ENCODE measurements at regions not wholly inside any gene's neighbourhood (a gene's known extent, or its start where the extent isn't known, plus 50 kb on each side); places are given as distances from the start of the nearest gene placed in this dataset.

DNA sequence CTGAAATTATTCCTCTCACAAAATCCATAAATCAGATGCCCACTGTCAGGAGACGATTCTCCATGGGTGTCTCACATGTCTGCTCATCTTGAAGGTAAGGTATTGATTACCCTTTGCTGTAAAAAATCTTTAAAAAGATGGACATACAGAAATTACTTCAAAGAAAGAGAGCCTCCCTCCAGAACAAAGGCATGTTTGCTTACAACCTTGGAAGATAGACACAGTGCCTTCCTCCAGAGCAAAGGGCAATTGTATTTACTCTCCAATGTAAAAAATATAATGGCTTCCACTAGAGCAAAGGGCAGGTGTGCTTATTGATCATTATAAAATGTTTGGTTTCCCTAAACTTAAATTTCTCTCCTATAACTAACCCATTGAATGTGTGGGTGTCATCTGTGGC is 616.2 kb downstream of the ANKRD50 start:
- H3K23ac ChIP-seq (ENCODE audit: low read depth, low read length, poor library complexity), result no peak overlapping the region
- H3K14ac ChIP-seq (ENCODE audit: low read length), result no peak overlapping the region
- H2BK12ac ChIP-seq (ENCODE audit: low read length), result no peak overlapping the region
- no peak overlapping the region for H4K8ac ChIP-seq (ENCODE audit: low read depth, low read length)
- H2BK120ac ChIP-seq (ENCODE audit: low read depth, low read length), result no peak overlapping the region
- no peak overlapping the region for H3K4me2 ChIP-seq (ENCODE audit: insufficient read depth, low read length, poor library complexity, severe bottlenecking)
- no peak overlapping the region for H3K18ac ChIP-seq (ENCODE audit: low read length)
- H3K36me3 ChIP-seq (replicated peaks in 1 of 2; ENCODE audit: control insufficient read depth in 2 of 2, insufficient read depth in 2 of 2, low read length in 2 of 2), result no peaks in the 10 kb centered on the region
- no peak overlapping the region for H3K4ac ChIP-seq (ENCODE audit: low read length)
- H4K91ac ChIP-seq (ENCODE audit: low read depth, low read length, poor library complexity), result no peak overlapping the region
- no CpG with 5 or more reads among the region's 1 CpG for WGBS, 2 donors (ENCODE audit: extremely low coverage in 2 of 2, insufficient read length in 2 of 2, insufficient replicate concordance in 1 of 2)
- H2BK5ac ChIP-seq (ENCODE audit: low read length), result no peak overlapping the region
- H2AFZ ChIP-seq (ENCODE audit: low read length), result no peak overlapping the region
- H2AK5ac ChIP-seq (ENCODE audit: low read depth, low read length), result no peak overlapping the region
- DNase-seq (ENCODE audit: low spot score), result no peak
- no peak overlapping the region for H3K4me3 ChIP-seq (ENCODE audit: low read length in 2 of 2)
- peaks cover 0 to 1% of the 10 kb centered on the region in 2 donors for H3K9me3 ChIP-seq (replicated peaks in 1 of 2; ENCODE audit: control insufficient read depth in 2 of 2, insufficient read depth in 1 of 2, low read depth in 1 of 2, low read length in 2 of 2)
- H3K27me3 ChIP-seq (ENCODE audit: control insufficient read depth in 3 of 3, insufficient read depth in 3 of 3, low read depth in 1 of 3, low read length in 3 of 3), result no peaks in the 10 kb centered on the region
- no peak overlapping the region for H2BK15ac ChIP-seq (ENCODE audit: low read length)
- H3K79me1 ChIP-seq (ENCODE audit: low read depth, low read length), result no peaks in the 10 kb centered on the region
- no peaks in the 10 kb centered on the region for H3K4me1 ChIP-seq (ENCODE audit: control insufficient read depth in 2 of 2, insufficient read depth in 1 of 2, low read depth in 1 of 2, low read length in 2 of 2)
- H3K27ac ChIP-seq (replicated peaks; ENCODE audit: low read length), result no peak overlapping the region
- H3K9ac ChIP-seq (ENCODE audit: low read depth, low read length, poor library complexity), result no peak overlapping the region

DNA sequence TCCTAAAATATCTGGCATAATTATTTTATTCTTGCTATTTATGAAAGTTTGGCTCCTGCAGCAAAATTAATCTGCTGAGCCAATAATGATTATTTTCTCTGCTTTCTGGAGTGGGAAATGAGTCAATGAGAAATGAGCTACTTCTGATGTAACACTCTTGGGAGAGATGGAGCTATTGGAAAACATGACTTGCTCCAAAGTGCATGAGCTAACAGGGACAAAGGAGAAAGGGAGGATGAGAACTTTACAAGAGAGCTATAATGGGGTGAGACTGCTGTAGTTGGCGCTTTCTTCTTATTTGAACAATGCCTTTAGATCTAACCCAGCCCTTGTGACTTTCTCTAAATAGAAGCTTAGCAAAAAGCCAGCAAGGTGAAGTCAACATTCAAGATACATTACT is 615.1 kb downstream of the ANKRD50 start:
- DNase-seq (ENCODE audit: low spot score), result no peak
- Histone ChIP-seq H2BK120ac (ENCODE audit: low read depth, low read length) (no peak overlapping the region), H2BK15ac (ENCODE audit: low read length) (no peak overlapping the region), H3K27me3 (ENCODE audit: control insufficient read depth in 3 of 3, insufficient read depth in 3 of 3, low read depth in 1 of 3, low read length in 3 of 3) (no peaks in the 10 kb centered on the region), H4K8ac (ENCODE audit: low read depth, low read length) (no peak overlapping the region), H3K14ac (ENCODE audit: low read length) (no peak overlapping the region), H3K79me1 (ENCODE audit: low read depth, low read length) (no peaks in the 10 kb centered on the region), H4K91ac (ENCODE audit: low read depth, low read length, poor library complexity) (no peak overlapping the region), H3K9me3 (replicated peaks in 1 of 2; ENCODE audit: control insufficient read depth in 2 of 2, insufficient read depth in 1 of 2, low read depth in 1 of 2, low read length in 2 of 2) (peaks cover 0 to 8% of the 10 kb centered on the region in 2 donors), H2AFZ (ENCODE audit: low read length) (no peak overlapping the region), H3K27ac (replicated peaks; ENCODE audit: low read length) (no peak overlapping the region), H3K18ac (ENCODE audit: low read length) (no peak overlapping the region), H3K4me3 (ENCODE audit: low read length in 2 of 2) (no peak overlapping the region), H2BK5ac (ENCODE audit: low read length) (no peak overlapping the region), H2BK12ac (ENCODE audit: low read length) (no peak overlapping the region), H3K4ac (ENCODE audit: low read length) (no peak overlapping the region), H3K4me1 (ENCODE audit: control insufficient read depth in 2 of 2, insufficient read depth in 1 of 2, low read depth in 1 of 2, low read length in 2 of 2) (no peaks in the 10 kb centered on the region), H3K4me2 (ENCODE audit: insufficient read depth, low read length, poor library complexity, severe bottlenecking) (no peak overlapping the region), H2AK5ac (ENCODE audit: low read depth, low read length) (no peak overlapping the region), H3K9ac (ENCODE audit: low read depth, low read length, poor library complexity) (no peak overlapping the region), H3K36me3 (replicated peaks in 1 of 2; ENCODE audit: control insufficient read depth in 2 of 2, insufficient read depth in 2 of 2, low read length in 2 of 2) (no peaks in the 10 kb centered on the region), H3K23ac (ENCODE audit: low read depth, low read length, poor library complexity) (no peak overlapping the region)
- no CpG with 5 or more reads among the region's 1 CpG for WGBS, 2 donors (ENCODE audit: extremely low coverage in 2 of 2, insufficient read length in 2 of 2, insufficient replicate concordance in 1 of 2)

DNA sequence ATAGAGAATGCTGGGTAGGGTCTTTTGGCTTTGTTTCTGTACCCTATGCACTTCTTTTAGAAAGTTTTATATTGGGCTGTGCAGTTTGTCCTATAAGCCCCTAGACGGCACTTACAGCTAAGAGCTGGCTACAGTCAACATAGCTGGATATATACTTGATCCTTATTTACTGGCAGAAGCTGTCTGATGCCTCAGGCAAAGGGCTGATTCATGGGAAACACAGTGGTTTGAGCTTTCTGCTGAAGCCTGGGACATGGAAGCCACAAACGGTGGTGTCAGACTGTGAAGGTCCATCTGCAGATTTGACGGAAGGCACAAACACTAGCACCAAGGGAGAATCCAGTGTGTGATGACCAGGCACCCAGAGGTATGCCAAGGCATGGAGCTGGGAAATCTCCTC is 608.4 kb downstream of the ANKRD50 start:
- H3K79me1 ChIP-seq (ENCODE audit: low read depth, low read length), result no peaks in the 10 kb centered on the region
- H2BK12ac ChIP-seq (ENCODE audit: low read length), result no peak overlapping the region
- no peak overlapping the region for H3K14ac ChIP-seq (ENCODE audit: low read length)
- DNase-seq (ENCODE audit: low spot score), result no peak
- no peak overlapping the region for H2BK15ac ChIP-seq (ENCODE audit: low read length)
- H2BK120ac ChIP-seq (ENCODE audit: low read depth, low read length), result no peak overlapping the region
- no CpG with 5 or more reads among the region's 3 CpGs for WGBS, 2 donors (ENCODE audit: extremely low coverage in 2 of 2, insufficient read length in 2 of 2, insufficient replicate concordance in 1 of 2)
- no peak overlapping the region for H2BK5ac ChIP-seq (ENCODE audit: low read length)
- H4K8ac ChIP-seq (ENCODE audit: low read depth, low read length), result no peak overlapping the region
- H3K4ac ChIP-seq (ENCODE audit: low read length), result no peak overlapping the region
- H3K4me3 ChIP-seq (ENCODE audit: low read length in 2 of 2), result peak overlapping the region in 1 of 2 donors; percentile 56
- H3K23ac ChIP-seq (ENCODE audit: low read depth, low read length, poor library complexity), result no peak overlapping the region
- no peak overlapping the region for H3K4me2 ChIP-seq (ENCODE audit: insufficient read depth, low read length, poor library complexity, severe bottlenecking)
- no peaks in the 10 kb centered on the region for H3K4me1 ChIP-seq (ENCODE audit: control insufficient read depth in 2 of 2, insufficient read depth in 1 of 2, low read depth in 1 of 2, low read length in 2 of 2)
- H3K27me3 ChIP-seq (ENCODE audit: control insufficient read depth in 3 of 3, insufficient read depth in 3 of 3, low read depth in 1 of 3, low read length in 3 of 3), result no peaks in the 10 kb centered on the region
- peaks cover 4 to 46% of the 10 kb centered on the region in 2 donors for H3K9me3 ChIP-seq (replicated peaks in 1 of 2; ENCODE audit: control insufficient read depth in 2 of 2, insufficient read depth in 1 of 2, low read depth in 1 of 2, low read length in 2 of 2)
- no peak overlapping the region for H3K27ac ChIP-seq (replicated peaks; ENCODE audit: low read length)
- no peak overlapping the region for H4K91ac ChIP-seq (ENCODE audit: low read depth, low read length, poor library complexity)
- no peak overlapping the region for H2AK5ac ChIP-seq (ENCODE audit: low read depth, low read length)
- no peak overlapping the region for H3K18ac ChIP-seq (ENCODE audit: low read length)
- H3K9ac ChIP-seq (ENCODE audit: low read depth, low read length, poor library complexity), result no peak overlapping the region
- no peaks in the 10 kb centered on the region for H3K36me3 ChIP-seq (replicated peaks in 1 of 2; ENCODE audit: control insufficient read depth in 2 of 2, insufficient read depth in 2 of 2, low read length in 2 of 2)
- no peak overlapping the region for H2AFZ ChIP-seq (ENCODE audit: low read length)

DNA sequence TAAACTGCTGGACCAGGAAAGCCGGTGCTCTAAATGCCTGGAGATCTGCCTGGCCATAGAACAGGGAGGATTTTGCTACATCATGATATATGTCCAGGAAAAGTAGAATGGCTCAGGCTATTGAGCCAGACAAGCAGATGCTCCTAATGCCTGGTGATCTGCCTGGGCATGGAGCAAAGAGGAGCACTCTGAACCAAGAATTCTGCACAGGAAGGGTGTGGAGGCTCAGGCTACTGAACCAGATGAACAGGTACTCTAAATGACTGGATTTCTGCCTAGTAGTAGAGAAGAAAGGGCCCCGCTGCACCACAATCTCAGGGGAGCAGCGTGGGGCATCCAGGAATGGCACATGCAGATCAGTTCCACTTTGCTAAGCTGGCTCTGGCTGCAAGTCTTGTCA is 607.9 kb downstream of the ANKRD50 start:
- Histone ChIP-seq H3K4me3 (ENCODE audit: low read length in 2 of 2) (no peak overlapping the region), H3K4ac (ENCODE audit: low read length) (no peak overlapping the region), H3K36me3 (replicated peaks in 1 of 2; ENCODE audit: control insufficient read depth in 2 of 2, insufficient read depth in 2 of 2, low read length in 2 of 2) (no peaks in the 10 kb centered on the region), H4K8ac (ENCODE audit: low read depth, low read length) (no peak overlapping the region), H3K4me1 (ENCODE audit: control insufficient read depth in 2 of 2, insufficient read depth in 1 of 2, low read depth in 1 of 2, low read length in 2 of 2) (no peaks in the 10 kb centered on the region), H3K23ac (ENCODE audit: low read depth, low read length, poor library complexity) (no peak overlapping the region), H3K9me3 (replicated peaks in 1 of 2; ENCODE audit: control insufficient read depth in 2 of 2, insufficient read depth in 1 of 2, low read depth in 1 of 2, low read length in 2 of 2) (peaks cover 4 to 46% of the 10 kb centered on the region in 2 donors), H3K18ac (ENCODE audit: low read length) (peak overlapping the region; percentile 45), H3K9ac (ENCODE audit: low read depth, low read length, poor library complexity) (no peak overlapping the region), H3K4me2 (ENCODE audit: insufficient read depth, low read length, poor library complexity, severe bottlenecking) (no peak overlapping the region), H4K91ac (ENCODE audit: low read depth, low read length, poor library complexity) (no peak overlapping the region), H3K14ac (ENCODE audit: low read length) (no peak overlapping the region), H2BK15ac (ENCODE audit: low read length) (no peak overlapping the region), H2BK5ac (ENCODE audit: low read length) (no peak overlapping the region), H2BK120ac (ENCODE audit: low read depth, low read length) (no peak overlapping the region), H2AK5ac (ENCODE audit: low read depth, low read length) (no peak overlapping the region), H2AFZ (ENCODE audit: low read length) (peak overlapping the region; percentile 32), H2BK12ac (ENCODE audit: low read length) (no peak overlapping the region), H3K27me3 (ENCODE audit: control insufficient read depth in 3 of 3, insufficient read depth in 3 of 3, low read depth in 1 of 3, low read length in 3 of 3) (no peaks in the 10 kb centered on the region), H3K27ac (replicated peaks; ENCODE audit: low read length) (no peak overlapping the region), H3K79me1 (ENCODE audit: low read depth, low read length) (no peaks in the 10 kb centered on the region)
- no peak for DNase-seq (ENCODE audit: low spot score)
- WGBS, 2 donors (ENCODE audit: extremely low coverage in 2 of 2, insufficient read length in 2 of 2, insufficient replicate concordance in 1 of 2), result no CpG with 5 or more reads among the region's 3 CpGs
